Motor neuron (in vitro differentiated cells): ENCODE measurements at regions not wholly inside any gene's neighbourhood (a gene's known extent, or its start where the extent isn't known, plus 50 kb on each side); places are given as distances from the start of the nearest gene placed in this dataset.
A peak's percentile ranks its signal among the peaks of the same experiment; 100 is the strongest.

Experiments used
- ATAC-seq, 8 experiments: fragments of 200-7000 bp; cut with Tn5 transposase; replicated peaks in 6 of 8; 2 replicates each; pipeline ENCODE4 v1.8.0; 2021; ENCODE audit warnings: mild to moderate bottlenecking in 8 of 8, moderate library complexity in 8 of 8
- H3K27ac ChIP-seq, 2 donors: fragments of 250-450 bp; sonication (Bioruptor Pico); 2 replicates each; pipeline ENCODE4 v1.9.0; 2021; ENCODE audit warnings: antibody characterized with exemption in 2 of 2, mild to moderate bottlenecking in 2 of 2, moderate library complexity in 1 of 2
- H3K4me1 ChIP-seq, 2 donors: fragments of 250-450 bp; sonication (Bioruptor Pico); replicated peaks in 1 of 2; 2 replicates each; pipeline ENCODE4 v1.6.1; 2021; ENCODE audit warnings: antibody characterized with exemption in 2 of 2, mild to moderate bottlenecking in 2 of 2, moderate library complexity in 1 of 2
- H3K4me3 ChIP-seq, 5 donors: fragments of 250-450 bp; sonication (Bioruptor Pico); 2 replicates each; pipeline ENCODE4 v1.9.0; 2021; ENCODE audit warnings: antibody characterized with exemption in 5 of 5, mild to moderate bottlenecking in 5 of 5, moderate library complexity in 4 of 5
- WGBS, 10 experiments: fragments of 450-650 bp; shearing (Covaris generic); methylation state at CpG; one replicate each; pipeline ENCODE4 v1.0.0; 2022; 5-methylcytosine and 5-hydroxymethylcytosine counted together
- in situ Hi-C, 9 experiments: fragments of 400-800 bp; cut with MboI; loops; one replicate each; pipeline ENCODE4 v1.15.0; 2021; ENCODE audit warnings: low sequenced_read_pairs in 9 of 9, low pct_unique_long_range_greater_than_20kb in 2 of 9; ENCODE audit not compliant: unreplicated experiment in 9 of 9

GRCh38 chr3:103077910-103078309 is 643.1 kb downstream of the ZPLD1 start:
- Histone ChIP-seq H3K4me3 (no peak overlapping the region), H3K27ac (no peak overlapping the region), H3K4me1 (no peaks in the 10 kb centered on the region)
- in situ Hi-C loops = no loop called here
- no peak for ATAC-seq
- 33 to 100% (median 65%) methylated on average over 1 to 3 of the region's 3 CpGs; no CpG with 5 or more reads in 2 of the 10 experiments for WGBS, 10 experiments

- Histone ChIP-seq H3K27ac (no peak overlapping the region), H3K4me3 (no peak overlapping the region), H3K4me1 (no peaks in the 10 kb centered on the region)
- ATAC-seq = no peak
- in situ Hi-C loops = no loop called here
- whole genome bisulfite sequencing, 10 experiments = 10 to 100% (median 80%) methylated on average over 1 of the region's 1 CpG; no CpG with 5 or more reads in 4 of the 10 experiments
These were observed 647.7 kb downstream of the ZPLD1 start for GRCh38 chr3:103082501-103082900.

GRCh38 chr3:103083848-103084631 is 649.2 kb downstream of the ZPLD1 start:
- no peak for ATAC-seq
- H3K4me1 ChIP-seq = no peaks in the 10 kb centered on the region
- H3K4me3 ChIP-seq = no peak overlapping the region
- in situ Hi-C loops = no loop called here
- no peak overlapping the region for H3K27ac ChIP-seq
- WGBS, 10 experiments = 37 to 96% (median 84%) methylated on average over 2 to 3 of the region's 3 CpGs

- ATAC-seq = no peak
- Histone ChIP-seq H3K27ac (no peak overlapping the region), H3K4me1 (no peaks in the 10 kb centered on the region), H3K4me3 (no peak overlapping the region)
- in situ Hi-C loops = no loop called here
These were observed 650.6 kb downstream of the ZPLD1 start for GRCh38 chr3:103085465-103085864.

- ATAC-seq = no peak
- Histone ChIP-seq H3K4me1 (no peaks in the 10 kb centered on the region), H3K27ac (no peak overlapping the region), H3K4me3 (no peak overlapping the region)
- in situ Hi-C loops = no loop called here
These were observed 654.9 kb downstream of the ZPLD1 start for GRCh38 chr3:103089758-103090157.

- 80% methylated on average over 1 of the region's 2 CpGs; no CpG with 5 or more reads in 9 of the 10 experiments for WGBS, 10 experiments
- no peak for ATAC-seq
- H3K4me1 ChIP-seq = no peaks in the 10 kb centered on the region
- H3K4me3 ChIP-seq = no peak overlapping the region
- in situ Hi-C loops = no loop called here
- H3K27ac ChIP-seq = no peak overlapping the region
These were observed 670.4 kb downstream of the ZPLD1 start for GRCh38 chr3:103105206-103105605.

GRCh38 chr3:103112273-103112672 is 677.5 kb downstream of the ZPLD1 start:
- Histone ChIP-seq H3K4me3 (no peak overlapping the region), H3K27ac (no peak overlapping the region), H3K4me1 (no peaks in the 10 kb centered on the region)
- in situ Hi-C loops = no loop called here
- ATAC-seq = no peak

- WGBS, 10 experiments = 20 to 100% (median 60%) methylated on average over 1 of the region's 1 CpG; no CpG with 5 or more reads in 5 of the 10 experiments
- in situ Hi-C loops = no loop called here
- no peak overlapping the region for H3K27ac ChIP-seq
- no peak overlapping the region for H3K4me3 ChIP-seq
- H3K4me1 ChIP-seq = no peaks in the 10 kb centered on the region
- peak in 1 of 8 experiments; percentile 72 for ATAC-seq
These were observed 691.3 kb downstream of the ZPLD1 start for GRCh38 chr3:103126115-103126514.

- ATAC-seq = peak in 1 of 8 experiments; percentile 57
- in situ Hi-C loops = no loop called here
- H3K27ac ChIP-seq = no peak overlapping the region
- WGBS, 10 experiments = 20 to 78% (median 47%) methylated on average over 1 to 5 of the region's 5 CpGs
- H3K4me1 ChIP-seq = no peaks in the 10 kb centered on the region
- no peak overlapping the region for H3K4me3 ChIP-seq
These were observed 692.3 kb downstream of the ZPLD1 start for GRCh38 chr3:103127098-103127630.

- no peak for ATAC-seq
- no peak overlapping the region for H3K27ac ChIP-seq
- no peaks in the 10 kb centered on the region for H3K4me1 ChIP-seq
- no peak overlapping the region for H3K4me3 ChIP-seq
- in situ Hi-C loops = no loop called here
- 0 to 83% (median 57%) methylated on average over 1 of the region's 1 CpG; no CpG with 5 or more reads in 1 of the 10 experiments for WGBS, 10 experiments
These were observed 692.9 kb downstream of the ZPLD1 start for GRCh38 chr3:103127737-103128136.

GRCh38 chr3:103134023-103134724 is 699.4 kb downstream of the ZPLD1 start:
- 0 to 100% (median 75%) methylated on average over 1 of the region's 1 CpG; no CpG with 5 or more reads in 1 of the 10 experiments for WGBS, 10 experiments
- no peak for ATAC-seq
- in situ Hi-C loops = no loop called here
- Histone ChIP-seq H3K4me1 (no peaks in the 10 kb centered on the region), H3K27ac (no peak overlapping the region), H3K4me3 (no peak overlapping the region)

- Histone ChIP-seq H3K27ac (no peak overlapping the region), H3K4me3 (no peak overlapping the region), H3K4me1 (no peaks in the 10 kb centered on the region)
- in situ Hi-C loops = no loop called here
- ATAC-seq = no peak
These were observed 701.8 kb downstream of the ZPLD1 start for GRCh38 chr3:103136621-103137020.

GRCh38 chr3:103137830-103138229 is 703.0 kb downstream of the ZPLD1 start:
- Histone ChIP-seq H3K4me3 (no peak overlapping the region), H3K27ac (no peak overlapping the region), H3K4me1 (no peaks in the 10 kb centered on the region)
- in situ Hi-C loops = no loop called here
- no peak for ATAC-seq

GRCh38 chr3:103158183-103158582 is 723.4 kb downstream of the ZPLD1 start:
- no peak for ATAC-seq
- Histone ChIP-seq H3K4me1 (no peaks in the 10 kb centered on the region), H3K4me3 (no peak overlapping the region), H3K27ac (no peak overlapping the region)
- in situ Hi-C loops = no loop called here
- 0 to 100% (median 83%) methylated on average over 1 of the region's 1 CpG; no CpG with 5 or more reads in 5 of the 10 experiments for WGBS, 10 experiments
